Stimulated activated CD4-positive, alpha-beta T cell treated with anti-CD3 and anti-CD28 coated beads, TNF-alpha, amount 100 ng/mL, for 4 hours (primary cell): ENCODE measurements at regions not wholly inside any gene's neighbourhood (a gene's known extent, or its start where the extent isn't known, plus 50 kb on each side); places are given as distances from the start of the nearest gene placed in this dataset.
"Not testable (repeated sequence)": the region's sequence is repeated elsewhere in the genome, so short reads cannot be mapped to it uniquely, and the experiment has no call there.

Experiments
- DNase-seq, 3 experiments: peaks; one replicate each; pipeline ENCODE4 v3.0.0-alpha.2; 2020; ENCODE audit warnings: low read depth in 3 of 3

- no peak for DNase-seq
These were observed 352.0 kb downstream of the RRAGC start for GRCh38 chr1:38507563-38507962.

GRCh38 chr1:38505944-38506343 is 353.6 kb downstream of the RRAGC start:
- no peak for DNase-seq

GRCh38 chr1:38502758-38503157 is 356.8 kb downstream of the RRAGC start:
- no peak for DNase-seq

GRCh38 chr1:38500891-38501290 is 358.7 kb downstream of the RRAGC start:
- DNase-seq: no peak

- no peak for DNase-seq
These were observed 359.2 kb downstream of the RRAGC start for GRCh38 chr1:38500352-38500751.

GRCh38 chr1:38498686-38499085 is 360.9 kb downstream of the RRAGC start:
- DNase-seq: no peak

GRCh38 chr1:38497921-38498656 is 361.5 kb downstream of the RRAGC start:
- DNase-seq: no peak

GRCh38 chr1:38493306-38493705 is 366.3 kb downstream of the RRAGC start:
- DNase-seq: not testable (repeated sequence)

GRCh38 chr1:38489844-38490270 is 369.7 kb downstream of the RRAGC start:
- peak in 2 of 3 experiments; percentile 5 to 9 for DNase-seq

- DNase-seq: no peak
These were observed 371.2 kb downstream of the RRAGC start for GRCh38 chr1:38488162-38488898.

GRCh38 chr1:38487396-38487795 is 372.2 kb downstream of the RRAGC start:
- DNase-seq: no peak

- DNase-seq: no peak
These were observed 373.5 kb downstream of the RRAGC start for GRCh38 chr1:38486085-38486484.

GRCh38 chr1:38481871-38482826 is 377.4 kb downstream of the RRAGC start:
- no peak for DNase-seq

GRCh38 chr1:38479662-38480061 is 379.9 kb downstream of the RRAGC start:
- not testable (repeated sequence) for DNase-seq

- no peak for DNase-seq
These were observed 381.8 kb downstream of the RRAGC start for GRCh38 chr1:38477811-38478210.

- no peak for DNase-seq
These were observed 382.8 kb downstream of the RRAGC start for GRCh38 chr1:38476850-38477178.

- no peak for DNase-seq
These were observed 383.3 kb downstream of the RRAGC start for GRCh38 chr1:38476111-38476849.

- DNase-seq: no peak
These were observed 384.0 kb downstream of the RRAGC start for GRCh38 chr1:38475624-38476005.

- DNase-seq: no peak
These were observed 384.6 kb downstream of the RRAGC start for GRCh38 chr1:38474738-38475623.

GRCh38 chr1:38466487-38466886 is 393.1 kb downstream of the RRAGC start:
- no peak for DNase-seq

GRCh38 chr1:38465460-38465859 is 394.1 kb downstream of the RRAGC start:
- DNase-seq: no peak
